GM23338 (cell line): ENCODE measurements at regions not wholly inside any gene's neighbourhood (a gene's known extent, or its start where the extent isn't known, plus 50 kb on each side); places are given as distances from the start of the nearest gene placed in this dataset.

Source experiments
- ATAC-seq: fragments of 200-7000 bp; cut with Tn5 transposase; 3 replicates; pipeline ENCODE4 v1.9.1; 2020
- DNase-seq: peaks from one replicate; pipeline ENCODE4 v3.0.0-alpha.2; 2015; ENCODE audit warnings: low spot score
- H2AFZ ChIP-seq: fragments of 200-600 bp; sonication (generic); 2 replicates; pipeline ENCODE4 v1.8.0; 2016; ENCODE audit warnings: antibody characterized with exemption, mild to moderate bottlenecking, moderate library complexity
- H3F3A ChIP-seq: fragments of 200-600 bp; sonication (generic); replicated peaks from 2 replicates; pipeline ENCODE4 v1.8.0; 2017; ENCODE audit warnings: antibody characterized with exemption, mixed run types, low read depth
- H3K27ac ChIP-seq: fragments of 200-600 bp; sonication (generic); 2 replicates; pipeline ENCODE4 v1.6.1; 2016; ENCODE audit warnings: low read depth
- H3K27me3 ChIP-seq: fragments of 200-600 bp; sonication (generic); 2 replicates; pipeline ENCODE4 v1.8.0; 2016; ENCODE audit warnings: mild to moderate bottlenecking, mixed run types, moderate library complexity; ENCODE audit not compliant: insufficient read depth
- H3K36me3 ChIP-seq: fragments of 200-600 bp; sonication (generic); 2 replicates; pipeline ENCODE4 v1.8.0; 2016; ENCODE audit warnings: mild to moderate bottlenecking; ENCODE audit not compliant: insufficient read depth
- H3K4me1 ChIP-seq: fragments of 200-600 bp; sonication (generic); 2 replicates; pipeline ENCODE4 v1.8.0; 2016; ENCODE audit warnings: mild to moderate bottlenecking, moderate library complexity; ENCODE audit not compliant: insufficient read depth
- H3K4me2 ChIP-seq: fragments of 200-600 bp; sonication (generic); 2 replicates; pipeline ENCODE4 v1.7.1; 2017; ENCODE audit warnings: mixed run types
- H3K4me3 ChIP-seq: fragments of 200-600 bp; sonication (generic); 2 replicates; pipeline ENCODE4 v1.6.1; 2016; ENCODE audit warnings: mixed run types
- H3K79me2 ChIP-seq: fragments of 200-600 bp; sonication (generic); replicated peaks from 2 replicates; pipeline ENCODE4 v1.8.0; 2017; ENCODE audit warnings: mild to moderate bottlenecking; ENCODE audit not compliant: insufficient read depth
- H3K9me2 ChIP-seq: fragments of 200-600 bp; sonication (generic); 2 replicates; pipeline ENCODE4 v1.8.0; 2017; ENCODE audit not compliant: insufficient read depth
- H4K20me1 ChIP-seq: fragments of 200-600 bp; sonication (generic); replicated peaks from 2 replicates; pipeline ENCODE4 v1.8.0; 2017; ENCODE audit warnings: mild to moderate bottlenecking; ENCODE audit not compliant: insufficient read depth
- H3K27ac Mint-ChIP-seq: 2 replicates; pipeline ENCODE4 v1.8.0; 2020; ENCODE audit warnings: inconsistent platforms, mild to moderate bottlenecking, moderate library complexity, mixed read lengths
- H3K27me3 Mint-ChIP-seq: 3 replicates; pipeline ENCODE4 v1.8.0; 2022; ENCODE audit warnings: low read depth, mild to moderate bottlenecking, moderate library complexity, mixed read lengths, inconsistent platforms; ENCODE audit not compliant: insufficient read depth, poor library complexity
- H3K36me3 Mint-ChIP-seq: 3 replicates; pipeline ENCODE4 v1.8.0; 2021; ENCODE audit warnings: low read depth, mild to moderate bottlenecking, inconsistent platforms, moderate library complexity, mixed read lengths
- H3K4me1 Mint-ChIP-seq: 3 replicates; pipeline ENCODE4 v1.8.0; 2020; ENCODE audit warnings: mild to moderate bottlenecking, inconsistent platforms, mixed read lengths
- H3K4me3 Mint-ChIP-seq: 3 replicates; pipeline ENCODE4 v1.8.0; 2021; ENCODE audit warnings: moderate library complexity, mild to moderate bottlenecking, inconsistent platforms, mixed read lengths
- H3K9me3 Mint-ChIP-seq: 3 replicates; pipeline ENCODE4 v1.8.0; 2020; ENCODE audit warnings: moderate library complexity, mild to moderate bottlenecking, inconsistent platforms, mixed read lengths
- CREB1 ChIP-seq: fragments of 250-450 bp; sonication (Bioruptor Pico); IDR thresholded peaks from 2 replicates; pipeline ENCODE4 v1.5.0; 2020; ENCODE audit warnings: low read depth, mild to moderate bottlenecking, moderate library complexity
- EZH2 ChIP-seq: fragments of 200-600 bp; sonication (generic); IDR thresholded peaks from one replicate; pipeline ENCODE4 v1.8.0; 2017; ENCODE audit warnings: antibody characterized with exemption, mild to moderate bottlenecking, low read depth; ENCODE audit not compliant: unreplicated experiment
- EZH2phosphoT487 ChIP-seq: fragments of 200-600 bp; sonication (generic); IDR thresholded peaks from one replicate; pipeline ENCODE4 v1.8.1; 2018; ENCODE audit warnings: antibody characterized with exemption; ENCODE audit not compliant: unreplicated experiment
- JUNB ChIP-seq: IDR thresholded peaks from one replicate; pipeline ENCODE4 v1.6.1; 2016; ENCODE audit warnings: antibody characterized with exemption; ENCODE audit not compliant: unreplicated experiment
- NANOG ChIP-seq: IDR thresholded peaks from 2 replicates; pipeline ENCODE4 v1.6.1; 2016; ENCODE audit warnings: antibody characterized with exemption, borderline replicate concordance
- POLR2AphosphoS5 ChIP-seq: IDR thresholded peaks from 2 replicates; pipeline ENCODE4 v1.6.1; 2016; ENCODE audit warnings: antibody characterized with exemption, low read depth
- STAT1 ChIP-seq: IDR thresholded peaks from one replicate; pipeline ENCODE4 v1.6.1; 2016; ENCODE audit warnings: antibody characterized with exemption; ENCODE audit not compliant: unreplicated experiment
- ZNF114 ChIP-seq: fragments of 250-450 bp; sonication (Bioruptor Pico); IDR thresholded peaks from 2 replicates; pipeline ENCODE4 v1.5.0; 2020; ENCODE audit warnings: mild to moderate bottlenecking, moderate library complexity
- ZNF331 ChIP-seq: fragments of 250-450 bp; sonication (Bioruptor Pico); IDR thresholded peaks from 2 replicates; pipeline ENCODE4 v1.5.0; 2020; ENCODE audit warnings: low read depth, mild to moderate bottlenecking, moderate library complexity
- ZNF462 ChIP-seq: fragments of 250-450 bp; sonication (Bioruptor Pico); IDR thresholded peaks from 2 replicates; pipeline ENCODE4 v1.5.0; 2020; ENCODE audit warnings: mild to moderate bottlenecking, moderate library complexity
- TF ChIP-seq, protein P1 (sequence below): IDR thresholded peaks from one replicate; pipeline ENCODE4 v1.6.1; 2018; ENCODE audit warnings: antibody characterized with exemption; ENCODE audit not compliant: unreplicated experiment
- TF ChIP-seq, protein P2 (sequence below): IDR thresholded peaks from 2 replicates; pipeline ENCODE4 v1.6.1; 2016; ENCODE audit warnings: antibody characterized with exemption
- TF ChIP-seq, protein P3 (sequence below), 2 experiments: fragments of 200-600 bp in 1 of 2; sonication (generic) in 1 of 2; conservative IDR thresholded peaks; 2 replicates each; pipeline versions ENCODE4 v1.5.1 to v1.6.1; 2016 to 2017; ENCODE audit warnings: antibody characterized with exemption in 2 of 2, low read depth in 2 of 2, mild to moderate bottlenecking in 2 of 2, moderate library complexity in 1 of 2

DNA sequence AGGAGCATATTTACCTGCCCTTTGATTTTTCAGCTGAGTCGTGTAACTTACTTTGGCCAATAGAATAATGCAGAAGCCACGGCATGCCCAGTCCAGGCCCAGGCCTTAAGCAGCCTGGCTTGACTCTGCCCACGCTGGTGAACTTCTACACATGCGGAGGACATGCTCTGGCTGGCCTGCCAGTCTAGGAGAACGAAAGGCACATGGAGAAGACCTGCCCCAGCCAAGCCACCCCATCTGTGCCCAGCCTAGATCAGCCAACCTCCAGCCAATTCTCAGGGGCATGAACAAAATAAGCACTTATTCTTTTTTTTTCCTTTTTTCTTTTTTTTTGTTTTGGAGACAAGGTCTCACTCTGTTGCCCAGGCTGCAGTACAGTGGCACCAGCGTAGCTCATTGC, 112.7 kb upstream of the NANOS1 start:
- H2AFZ ChIP-seq: no peak overlapping the region
- no peak for ATAC-seq
- no peaks in the 10 kb centered on the region for H3K36me3 ChIP-seq
- peaks cover 3% of the 10 kb centered on the region for H3K27me3 Mint-ChIP-seq
- H3K36me3 Mint-ChIP-seq: no peaks in the 10 kb centered on the region
- no peaks in the 10 kb centered on the region for H3F3A ChIP-seq
- no peak for DNase-seq
- no peaks in the 10 kb centered on the region for H3K79me2 ChIP-seq
- H3K27ac Mint-ChIP-seq: no peak overlapping the region
- 0 out of 2 replicates have a peak, but pooled peaks cover 2% of the 10 kb centered on the region for H3K9me2 ChIP-seq
- H4K20me1 ChIP-seq: no peaks in the 10 kb centered on the region
- TF ChIP-seq JUNB (no peak), POLR2AphosphoS5 (no peak), ZNF331 (CRISPR knock-in tag) (no peak), NANOG (no peak), STAT1 (no peak), EZH2 (no peak), EZH2phosphoT487 (no peak), CREB1 (CRISPR knock-in tag) (no peak), ZNF114 (CRISPR knock-in tag) (no peak), ZNF462 (CRISPR knock-in tag) (no peak)
- TF ChIP-seq, protein P1, sequence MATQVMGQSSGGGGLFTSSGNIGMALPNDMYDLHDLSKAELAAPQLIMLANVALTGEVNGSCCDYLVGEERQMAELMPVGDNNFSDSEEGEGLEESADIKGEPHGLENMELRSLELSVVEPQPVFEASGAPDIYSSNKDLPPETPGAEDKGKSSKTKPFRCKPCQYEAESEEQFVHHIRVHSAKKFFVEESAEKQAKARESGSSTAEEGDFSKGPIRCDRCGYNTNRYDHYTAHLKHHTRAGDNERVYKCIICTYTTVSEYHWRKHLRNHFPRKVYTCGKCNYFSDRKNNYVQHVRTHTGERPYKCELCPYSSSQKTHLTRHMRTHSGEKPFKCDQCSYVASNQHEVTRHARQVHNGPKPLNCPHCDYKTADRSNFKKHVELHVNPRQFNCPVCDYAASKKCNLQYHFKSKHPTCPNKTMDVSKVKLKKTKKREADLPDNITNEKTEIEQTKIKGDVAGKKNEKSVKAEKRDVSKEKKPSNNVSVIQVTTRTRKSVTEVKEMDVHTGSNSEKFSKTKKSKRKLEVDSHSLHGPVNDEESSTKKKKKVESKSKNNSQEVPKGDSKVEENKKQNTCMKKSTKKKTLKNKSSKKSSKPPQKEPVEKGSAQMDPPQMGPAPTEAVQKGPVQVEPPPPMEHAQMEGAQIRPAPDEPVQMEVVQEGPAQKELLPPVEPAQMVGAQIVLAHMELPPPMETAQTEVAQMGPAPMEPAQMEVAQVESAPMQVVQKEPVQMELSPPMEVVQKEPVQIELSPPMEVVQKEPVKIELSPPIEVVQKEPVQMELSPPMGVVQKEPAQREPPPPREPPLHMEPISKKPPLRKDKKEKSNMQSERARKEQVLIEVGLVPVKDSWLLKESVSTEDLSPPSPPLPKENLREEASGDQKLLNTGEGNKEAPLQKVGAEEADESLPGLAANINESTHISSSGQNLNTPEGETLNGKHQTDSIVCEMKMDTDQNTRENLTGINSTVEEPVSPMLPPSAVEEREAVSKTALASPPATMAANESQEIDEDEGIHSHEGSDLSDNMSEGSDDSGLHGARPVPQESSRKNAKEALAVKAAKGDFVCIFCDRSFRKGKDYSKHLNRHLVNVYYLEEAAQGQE: no peak
- TF ChIP-seq, protein P2, sequence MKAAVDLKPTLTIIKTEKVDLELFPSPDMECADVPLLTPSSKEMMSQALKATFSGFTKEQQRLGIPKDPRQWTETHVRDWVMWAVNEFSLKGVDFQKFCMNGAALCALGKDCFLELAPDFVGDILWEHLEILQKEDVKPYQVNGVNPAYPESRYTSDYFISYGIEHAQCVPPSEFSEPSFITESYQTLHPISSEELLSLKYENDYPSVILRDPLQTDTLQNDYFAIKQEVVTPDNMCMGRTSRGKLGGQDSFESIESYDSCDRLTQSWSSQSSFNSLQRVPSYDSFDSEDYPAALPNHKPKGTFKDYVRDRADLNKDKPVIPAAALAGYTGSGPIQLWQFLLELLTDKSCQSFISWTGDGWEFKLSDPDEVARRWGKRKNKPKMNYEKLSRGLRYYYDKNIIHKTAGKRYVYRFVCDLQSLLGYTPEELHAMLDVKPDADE: no peak
- TF ChIP-seq, protein P3, sequence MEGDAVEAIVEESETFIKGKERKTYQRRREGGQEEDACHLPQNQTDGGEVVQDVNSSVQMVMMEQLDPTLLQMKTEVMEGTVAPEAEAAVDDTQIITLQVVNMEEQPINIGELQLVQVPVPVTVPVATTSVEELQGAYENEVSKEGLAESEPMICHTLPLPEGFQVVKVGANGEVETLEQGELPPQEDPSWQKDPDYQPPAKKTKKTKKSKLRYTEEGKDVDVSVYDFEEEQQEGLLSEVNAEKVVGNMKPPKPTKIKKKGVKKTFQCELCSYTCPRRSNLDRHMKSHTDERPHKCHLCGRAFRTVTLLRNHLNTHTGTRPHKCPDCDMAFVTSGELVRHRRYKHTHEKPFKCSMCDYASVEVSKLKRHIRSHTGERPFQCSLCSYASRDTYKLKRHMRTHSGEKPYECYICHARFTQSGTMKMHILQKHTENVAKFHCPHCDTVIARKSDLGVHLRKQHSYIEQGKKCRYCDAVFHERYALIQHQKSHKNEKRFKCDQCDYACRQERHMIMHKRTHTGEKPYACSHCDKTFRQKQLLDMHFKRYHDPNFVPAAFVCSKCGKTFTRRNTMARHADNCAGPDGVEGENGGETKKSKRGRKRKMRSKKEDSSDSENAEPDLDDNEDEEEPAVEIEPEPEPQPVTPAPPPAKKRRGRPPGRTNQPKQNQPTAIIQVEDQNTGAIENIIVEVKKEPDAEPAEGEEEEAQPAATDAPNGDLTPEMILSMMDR (conservative IDR thresholded peaks at IDR 0.05; ENCODE audit: low read depth in 2 of 2): no peak
- no peak overlapping the region for H3K4me3 Mint-ChIP-seq
- H3K27ac ChIP-seq: no peak overlapping the region
- H3K4me1 ChIP-seq: no peaks in the 10 kb centered on the region
- no peaks in the 10 kb centered on the region; the same call in 2 of the 3 replicates for H3K9me3 Mint-ChIP-seq
- no peak overlapping the region for H3K4me3 ChIP-seq
- no peaks in the 10 kb centered on the region for H3K27me3 ChIP-seq
- no peak overlapping the region for H3K4me2 ChIP-seq
- peaks cover 8% of the 10 kb centered on the region; the same call in 2 of the 3 replicates for H3K4me1 Mint-ChIP-seq
